Stimulated activated CD8-positive, alpha-beta memory T cell treated with anti-CD3 and anti-CD28 coated beads, Interleukin-7, amount 100 ng/mL, for 1 hour (primary cell): ENCODE measurements at regions not wholly inside any gene's neighbourhood (a gene's known extent, or its start where the extent isn't known, plus 50 kb on each side); places are given as distances from the start of the nearest gene placed in this dataset.
"Not testable (repeated sequence)": the region's sequence is repeated elsewhere in the genome, so short reads cannot be mapped to it uniquely, and the experiment has no call there.

ENCODE experiments used
- DNase-seq, 2 donors: peaks; one replicate each; pipeline ENCODE4 v3.0.0-alpha.2; 2020; ENCODE audit warnings: low read depth in 2 of 2

GRCh38 chr7:55743454-55743717 is 119.2 kb downstream of the SEPTIN14 start:
- not testable (repeated sequence) for DNase-seq

GRCh38 chr7:55742651-55743453 is 119.7 kb downstream of the SEPTIN14 start:
- not testable (repeated sequence) for DNase-seq

- not testable (repeated sequence) for DNase-seq
Measured at GRCh38 chr7:55741721-55742631, 120.6 kb downstream of the SEPTIN14 start.

- not testable (repeated sequence) for DNase-seq
Measured at GRCh38 chr7:55740633-55741250, 121.8 kb downstream of the SEPTIN14 start.

- DNase-seq, result not testable (repeated sequence)
Measured at GRCh38 chr7:55740053-55740452, 122.5 kb downstream of the SEPTIN14 start.

- not testable (repeated sequence) for DNase-seq
Measured at GRCh38 chr7:55736641-55737221, 125.8 kb downstream of the SEPTIN14 start.

GRCh38 chr7:55733241-55734140 is 129.1 kb downstream of the SEPTIN14 start:
- no peak for DNase-seq

- no peak for DNase-seq
Measured at GRCh38 chr7:55731931-55732330, 130.6 kb downstream of the SEPTIN14 start.

GRCh38 chr7:55730197-55730596 is 132.4 kb downstream of the SEPTIN14 start:
- no peak for DNase-seq

- DNase-seq, result no peak
Measured at GRCh38 chr7:55723621-55723941, 139.0 kb downstream of the SEPTIN14 start.

GRCh38 chr7:55722874-55723620 is 139.5 kb downstream of the SEPTIN14 start:
- not testable (repeated sequence) for DNase-seq

GRCh38 chr7:55721004-55721403 is 141.5 kb downstream of the SEPTIN14 start:
- DNase-seq, result not testable (repeated sequence)

GRCh38 chr7:55715247-55715867 is 143.1 kb upstream of the VOPP1 start:
- DNase-seq, result not testable (repeated sequence)

GRCh38 chr7:55714370-55714769 is 142.1 kb upstream of the VOPP1 start:
- DNase-seq, result not testable (repeated sequence)

- DNase-seq, result not testable (repeated sequence)
Measured at GRCh38 chr7:55710312-55710711, 138.0 kb upstream of the VOPP1 start.

- not testable (repeated sequence) for DNase-seq
Measured at GRCh38 chr7:55708028-55708427, 135.7 kb upstream of the VOPP1 start.

- DNase-seq, result not testable (repeated sequence)
Measured at GRCh38 chr7:55707410-55707809, 135.1 kb upstream of the VOPP1 start.

- not testable (repeated sequence) for DNase-seq
Measured at GRCh38 chr7:55706451-55707195, 134.3 kb upstream of the VOPP1 start.
